ENCODE measurements at regions not wholly inside any gene's neighbourhood (a gene's known extent, or its start where the extent isn't known, plus 50 kb on each side); places are given as distances from the start of the nearest gene placed in this dataset.

GRCh38 chr6:167485186-167485978 lies 160.5 kb downstream of the TTLL2 start:
- H3K27ac ChIP-seq, result no peak overlapping the region
- TF ChIP-seq CTCF (IDR thresholded peaks at IDR 0.05) (peak; percentile 3; the same call in 1 of the 2 replicates), ZFX (IDR thresholded peaks at IDR 0.05; ENCODE audit: borderline replicate concordance) (no peak)

- TF ChIP-seq ZFX (IDR thresholded peaks at IDR 0.05; ENCODE audit: borderline replicate concordance), result no peak
- TF ChIP-seq CTCF (IDR thresholded peaks at IDR 0.05), result no peak
- no peak overlapping the region for H3K27ac ChIP-seq
These were observed 163.1 kb downstream of the TTLL2 start for GRCh38 chr6:167487749-167488664.

GRCh38 chr6:167491438-167492099 lies 166.7 kb downstream of the TTLL2 start:
- TF ChIP-seq ZFX (IDR thresholded peaks at IDR 0.05; ENCODE audit: borderline replicate concordance) (no peak), CTCF (IDR thresholded peaks at IDR 0.05) (no peak)
- no peak overlapping the region for H3K27ac ChIP-seq

GRCh38 chr6:167492100-167492449 lies 167.2 kb downstream of the TTLL2 start:
- TF ChIP-seq ZFX (IDR thresholded peaks at IDR 0.05; ENCODE audit: borderline replicate concordance), result no peak
- TF ChIP-seq CTCF (IDR thresholded peaks at IDR 0.05), result no peak
- H3K27ac ChIP-seq, result no peak overlapping the region

- no peak overlapping the region for H3K27ac ChIP-seq
- TF ChIP-seq CTCF (IDR thresholded peaks at IDR 0.05) (no peak), ZFX (IDR thresholded peaks at IDR 0.05; ENCODE audit: borderline replicate concordance) (no peak)
These were observed 168.4 kb downstream of the TTLL2 start for GRCh38 chr6:167493310-167493709.

GRCh38 chr6:167493976-167494697 lies 169.3 kb downstream of the TTLL2 start:
- H3K27ac ChIP-seq, result no peak overlapping the region
- no peak for TF ChIP-seq CTCF (IDR thresholded peaks at IDR 0.05)
- no peak for TF ChIP-seq ZFX (IDR thresholded peaks at IDR 0.05; ENCODE audit: borderline replicate concordance)
